ENCODE measurements at regions not wholly inside any gene's neighbourhood (a gene's known extent, or its start where the extent isn't known, plus 50 kb on each side); places are given as distances from the start of the nearest gene placed in this dataset.

GRCh38 chr11:36885154-36885553 lies 287.1 kb upstream of the RAG2 start:
- DNase-seq (ENCODE audit: low spot score) (no peak), ATAC-seq (no peak)

- ATAC-seq = no peak
Measured at GRCh38 chr11:36878737-36879136, 280.7 kb upstream of the RAG2 start.

GRCh38 chr11:36877149-36877548 lies 279.1 kb upstream of the RAG2 start:
- ATAC-seq = no peak
- DNase-seq (ENCODE audit: low spot score) = no peak

More at GRCh38 chr11:36878737-36879136, 280.7 kb upstream of the RAG2 start:
- DNase-seq (ENCODE audit: low spot score) = no peak

- ATAC-seq = no peak
- no peak for DNase-seq (ENCODE audit: low spot score)
Measured at GRCh38 chr11:36876266-36876665, 278.2 kb upstream of the RAG2 start.

GRCh38 chr11:36874291-36874690 lies 276.3 kb upstream of the RAG2 start:
- no peak for DNase-seq (ENCODE audit: low spot score)
- no peak for ATAC-seq

GRCh38 chr11:36870361-36870760 lies 272.3 kb upstream of the RAG2 start:
- ATAC-seq (no peak), DNase-seq (ENCODE audit: low spot score) (no peak)

GRCh38 chr11:36868380-36868779 lies 270.3 kb upstream of the RAG2 start:
- DNase-seq (ENCODE audit: low spot score) (no peak), ATAC-seq (no peak)

- DNase-seq (ENCODE audit: low spot score) (no peak), ATAC-seq (no peak)
Measured at GRCh38 chr11:36865846-36866245, 267.8 kb upstream of the RAG2 start.

- DNase-seq (ENCODE audit: low spot score) (no peak), ATAC-seq (no peak)
Measured at GRCh38 chr11:36854875-36855274, 256.8 kb upstream of the RAG2 start.

GRCh38 chr11:36848660-36849059 lies 250.6 kb upstream of the RAG2 start:
- ATAC-seq = no peak
- no peak for DNase-seq (ENCODE audit: low spot score)

- no peak for ATAC-seq
- no peak for DNase-seq (ENCODE audit: low spot score)
Measured at GRCh38 chr11:36840378-36840777, 242.3 kb upstream of the RAG2 start.

GRCh38 chr11:36837831-36838437 lies 239.9 kb upstream of the RAG2 start:
- DNase-seq (ENCODE audit: low spot score) (no peak), ATAC-seq (no peak)

- DNase-seq (ENCODE audit: low spot score) (no peak), ATAC-seq (no peak)
Measured at GRCh38 chr11:36825251-36825650, 227.2 kb upstream of the RAG2 start.

- ATAC-seq (no peak), DNase-seq (ENCODE audit: low spot score) (no peak)
Measured at GRCh38 chr11:36824349-36824748, 226.3 kb upstream of the RAG2 start.

- DNase-seq (ENCODE audit: low spot score) (no peak), ATAC-seq (no peak)
Measured at GRCh38 chr11:36822829-36823228, 224.8 kb upstream of the RAG2 start.

- no peak for DNase-seq (ENCODE audit: low spot score)
- ATAC-seq = peak; percentile 42
Measured at GRCh38 chr11:36818410-36818809, 220.4 kb upstream of the RAG2 start.

- ATAC-seq = no peak
Measured at GRCh38 chr11:36817336-36817965, 219.4 kb upstream of the RAG2 start.

GRCh38 chr11:36809303-36809702 lies 211.3 kb upstream of the RAG2 start:
- no peak for DNase-seq (ENCODE audit: low spot score)
- ATAC-seq = no peak

More at GRCh38 chr11:36817336-36817965, 219.4 kb upstream of the RAG2 start:
- DNase-seq (ENCODE audit: low spot score) = no peak

- DNase-seq (ENCODE audit: low spot score) (no peak), ATAC-seq (no peak)
Measured at GRCh38 chr11:36807871-36808270, 209.8 kb upstream of the RAG2 start.

- no peak for DNase-seq (ENCODE audit: low spot score)
- no peak for ATAC-seq
Measured at GRCh38 chr11:36803084-36803483, 205.0 kb upstream of the RAG2 start.

GRCh38 chr11:36792996-36793914 lies 195.2 kb upstream of the RAG2 start:
- DNase-seq (ENCODE audit: low spot score) (no peak), ATAC-seq (no peak)

GRCh38 chr11:36791957-36792356 lies 193.9 kb upstream of the RAG2 start:
- no peak for ATAC-seq

More at GRCh38 chr11:36791957-36792356, 193.9 kb upstream of the RAG2 start:
- no peak for DNase-seq (ENCODE audit: low spot score)
